CD14-positive monocyte (primary cell): ENCODE measurements at regions not wholly inside any gene's neighbourhood (a gene's known extent, or its start where the extent isn't known, plus 50 kb on each side); places are given as distances from the start of the nearest gene placed in this dataset.

Experiments
- DNase-seq, 3 donors: peaks; one replicate each; pipeline ENCODE4 v3.0.0-alpha.2; 2011 to 2022
- H2AFZ ChIP-seq: 2 replicates; pipeline ENCODE4 v1.6.0; 2012; ENCODE audit warnings: mild to moderate bottlenecking, low read depth, low read length, inconsistent platforms; ENCODE audit not compliant: insufficient read depth, poor library complexity, severe bottlenecking
- H3K27ac ChIP-seq, 2 donors: 1 replicate in 1 of 2; 2 replicates in 1 of 2; pipeline ENCODE4 v1.5.1; 2012 to 2013; ENCODE audit warnings: low read length in 2 of 2, control low read depth in 1 of 2, inconsistent platforms in 1 of 2, low read depth in 1 of 2, mild to moderate bottlenecking in 1 of 2
- H3K27me3 ChIP-seq, 2 donors: one replicate each; pipeline versions ENCODE4 v1.6.0 to v1.6.1; 2011 to 2013; ENCODE audit warnings: low read length in 2 of 2; ENCODE audit not compliant: control insufficient read depth in 2 of 2, insufficient read depth in 2 of 2
- H3K36me3 ChIP-seq, 2 donors: replicated peaks in 1 of 2; 1 replicate in 1 of 2; 2 replicates in 1 of 2; pipeline versions ENCODE4 v1.5.1 to v1.6.1; 2012 to 2013; ENCODE audit warnings: low read length in 2 of 2, control low read depth in 1 of 2, inconsistent platforms in 1 of 2, mild to moderate bottlenecking in 1 of 2; ENCODE audit not compliant: insufficient read depth in 2 of 2, control insufficient read depth in 1 of 2
- H3K4me1 ChIP-seq, 2 donors: 1 replicate in 1 of 2; 2 replicates in 1 of 2; pipeline versions ENCODE4 v1.5.1 to v1.6.1; 2012 to 2013; ENCODE audit warnings: low read length in 2 of 2, control low read depth in 1 of 2, inconsistent platforms in 1 of 2, mild to moderate bottlenecking in 1 of 2, moderate library complexity in 1 of 2; ENCODE audit not compliant: insufficient read depth in 2 of 2, control insufficient read depth in 1 of 2
- H3K4me2 ChIP-seq: replicated peaks from 2 replicates; pipeline ENCODE3; 2012; ENCODE audit warnings: low read length, moderate library complexity, mild to moderate bottlenecking; ENCODE audit not compliant: poor library complexity, severe bottlenecking; ENCODE audit errors: extremely low read depth
- H3K4me3 ChIP-seq, 3 experiments: fragments of 200-600 bp in 1 of 3; sonication (generic) in 1 of 3; replicated peaks in 1 of 3; 1 replicate in 2 of 3; 2 replicates in 1 of 3; pipeline ENCODE4 v1.5.1; 2011 to 2013; ENCODE audit warnings: low read length in 3 of 3, mild to moderate bottlenecking in 3 of 3, control low read depth in 2 of 3, low read depth in 2 of 3, inconsistent platforms in 1 of 3, moderate library complexity in 1 of 3
- H3K79me2 ChIP-seq: 2 replicates; pipeline ENCODE4 v1.6.0; 2012; ENCODE audit warnings: mild to moderate bottlenecking, control low read depth, inconsistent platforms, low read length, moderate library complexity; ENCODE audit not compliant: insufficient read depth
- H3K9ac ChIP-seq: 2 replicates; pipeline ENCODE4 v1.6.0; 2017; ENCODE audit warnings: low read length, mild to moderate bottlenecking; ENCODE audit not compliant: insufficient read depth, poor library complexity, severe bottlenecking
- H3K9me3 ChIP-seq, 2 donors: replicated peaks in 1 of 2; 1 replicate in 1 of 2; 2 replicates in 1 of 2; pipeline versions ENCODE4 v1.5.1 to v1.6.1; 2012 to 2013; ENCODE audit warnings: low read length in 2 of 2, control low read depth in 1 of 2; ENCODE audit not compliant: control insufficient read depth in 1 of 2, insufficient read depth in 1 of 2
- H4K20me1 ChIP-seq: 2 replicates; pipeline ENCODE4 v1.6.0; 2012; ENCODE audit warnings: mild to moderate bottlenecking, low read length, control low read depth, moderate library complexity; ENCODE audit not compliant: insufficient read depth
- H3K27ac Mint-ChIP-seq, 7 donors: one replicate each; pipeline ENCODE4 v1.8.0; 2020; ENCODE audit warnings: mild to moderate bottlenecking in 7 of 7, mixed read lengths in 7 of 7, moderate library complexity in 6 of 7, inconsistent platforms in 2 of 7
- H3K27me3 Mint-ChIP-seq, 3 donors: one replicate each; pipeline ENCODE4 v1.8.0; 2021 to 2022; ENCODE audit warnings: low read depth in 3 of 3, mild to moderate bottlenecking in 3 of 3, mixed read lengths in 3 of 3, moderate library complexity in 3 of 3, inconsistent platforms in 1 of 3
- H3K36me3 Mint-ChIP-seq, 2 donors: one replicate each; pipeline ENCODE4 v1.8.0; 2020; ENCODE audit warnings: mixed read lengths in 2 of 2, inconsistent platforms in 1 of 2, mild to moderate bottlenecking in 1 of 2
- H3K4me1 Mint-ChIP-seq: one replicate; pipeline ENCODE4 v1.8.0; 2020; ENCODE audit warnings: mild to moderate bottlenecking, mixed read lengths
- H3K4me3 Mint-ChIP-seq, 2 donors: one replicate each; pipeline ENCODE4 v1.8.0; 2020; ENCODE audit warnings: mild to moderate bottlenecking in 2 of 2, mixed read lengths in 2 of 2, moderate library complexity in 1 of 2
- H3K9me3 Mint-ChIP-seq, 7 donors: one replicate each; pipeline ENCODE4 v1.8.0; 2020 to 2022; ENCODE audit warnings: mixed read lengths in 7 of 7, mild to moderate bottlenecking in 6 of 7, moderate library complexity in 6 of 7, inconsistent platforms in 2 of 7
- CTCF ChIP-seq: fragments of 200-600 bp; IDR thresholded peaks from one replicate; pipeline ENCODE4 v1.8.0; 2022; ENCODE audit warnings: antibody characterized with exemption, mild to moderate bottlenecking
- WGBS: methylation state at CpG from one replicate; pipeline ENCODE4 v1.1.5; 2013; ENCODE audit warnings: missing lambda C conversion rate; ENCODE audit not compliant: insufficient coverage; 5-methylcytosine and 5-hydroxymethylcytosine counted together
- intact Hi-C, 2 donors: fragments of 100-400 bp; cut with micrococcal nuclease; formaldehyde crosslinking; loops; one replicate each; pipeline versions ENCODE4 v1.15.0 to v1.15.1; 2023

GRCh38 chr15:95307115-95307514 is 1023.4 kb upstream of the NR2F2 start:
- Histone ChIP-seq H3K4me1 (no peaks in the 10 kb centered on the region), H3K27me3 (no peaks in the 10 kb centered on the region), H3K79me2 (no peaks in the 10 kb centered on the region), H3K9ac (no peak overlapping the region), H3K4me3 (no peak overlapping the region), H3K27ac (no peak overlapping the region), H4K20me1 (no peaks in the 10 kb centered on the region), H3K4me2 (no peak overlapping the region), H3K9me3 (no peaks in the 10 kb centered on the region), H2AFZ (no peak overlapping the region), H3K36me3 (no peaks in the 10 kb centered on the region)
- WGBS = no CpG with 5 or more reads among the region's 4 CpGs
- H3K4me1 Mint-ChIP-seq = no peaks in the 10 kb centered on the region
- no peaks in the 10 kb centered on the region for H3K36me3 Mint-ChIP-seq
- peaks cover 0 to 4% (median 0%) of the 10 kb centered on the region in 7 donors for H3K9me3 Mint-ChIP-seq
- no peak overlapping the region for H3K27ac Mint-ChIP-seq
- intact Hi-C loops = no loop called here
- H3K27me3 Mint-ChIP-seq = peaks cover 1 to 9% (median 6%) of the 10 kb centered on the region in 3 donors
- DNase-seq = no peak
- TF ChIP-seq CTCF = no peak
- H3K4me3 Mint-ChIP-seq = no peak overlapping the region

- H3K27ac ChIP-seq = no peak overlapping the region
- no peaks in the 10 kb centered on the region for H3K9me3 ChIP-seq
- Mint-ChIP-seq H3K9me3 (peaks cover 0 to 12% (median 2%) of the 10 kb centered on the region in 7 donors), H3K36me3 (no peaks in the 10 kb centered on the region), H3K4me1 (no peaks in the 10 kb centered on the region), H3K27ac (no peak overlapping the region), H3K4me3 (no peak overlapping the region), H3K27me3 (peaks cover 0 to 1% (median 0%) of the 10 kb centered on the region in 3 donors)
- no peaks in the 10 kb centered on the region for H3K36me3 ChIP-seq
- intact Hi-C loops = no loop called here
- DNase-seq = no peak
- no peak overlapping the region for H3K9ac ChIP-seq
- no peaks in the 10 kb centered on the region for H3K79me2 ChIP-seq
- no peak overlapping the region for H2AFZ ChIP-seq
- no CpG with 5 or more reads among the region's 4 CpGs for WGBS
- no peaks in the 10 kb centered on the region for H3K4me1 ChIP-seq
- no peaks in the 10 kb centered on the region for H4K20me1 ChIP-seq
- no peaks in the 10 kb centered on the region for H3K27me3 ChIP-seq
- no peak overlapping the region for H3K4me2 ChIP-seq
- TF ChIP-seq CTCF = no peak
- H3K4me3 ChIP-seq = no peak overlapping the region
Measured at GRCh38 chr15:95319242-95319641, 1011.3 kb upstream of the NR2F2 start.
